ENCODE measurements at regions not wholly inside any gene's neighbourhood (a gene's known extent, or its start where the extent isn't known, plus 50 kb on each side); places are given as distances from the start of the nearest gene placed in this dataset.

DNA sequence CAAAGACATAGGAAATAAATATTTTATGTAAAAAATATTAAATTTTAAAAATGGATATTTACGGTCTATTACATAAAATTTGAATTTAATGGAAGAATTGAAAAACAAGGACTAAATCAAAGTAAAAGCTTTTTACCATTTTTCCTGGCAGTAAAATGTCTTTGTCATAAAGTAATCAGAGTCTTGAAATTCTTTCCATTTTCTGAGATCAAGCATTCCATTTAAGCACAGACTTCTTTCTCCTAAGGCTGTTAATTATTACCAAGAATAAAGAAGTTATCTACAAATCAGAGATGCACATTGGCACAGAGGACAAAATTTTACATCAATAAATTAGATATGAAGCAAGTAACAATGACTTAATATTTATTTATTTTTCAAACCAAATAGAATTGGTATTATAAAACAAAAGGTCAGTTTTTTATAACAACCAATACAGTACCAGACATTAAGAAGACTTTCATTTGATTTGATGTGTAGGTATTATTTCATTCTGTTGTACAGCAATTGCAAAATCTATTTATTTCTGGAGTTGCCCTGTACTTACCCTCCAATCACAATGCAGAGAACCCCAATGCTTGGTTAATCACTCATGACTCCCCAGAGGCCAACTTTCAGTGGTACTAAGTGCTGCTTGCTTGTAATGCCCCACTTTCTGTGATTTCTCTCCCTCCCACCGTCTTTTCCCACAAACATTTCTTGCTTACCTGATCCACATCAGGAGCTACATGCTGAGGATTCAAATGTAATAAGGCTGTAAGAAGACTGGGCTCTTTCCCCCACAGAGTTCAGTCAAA, 254.6 kb downstream of the GASK1B start:
- TF ChIP-seq, protein P1, sequence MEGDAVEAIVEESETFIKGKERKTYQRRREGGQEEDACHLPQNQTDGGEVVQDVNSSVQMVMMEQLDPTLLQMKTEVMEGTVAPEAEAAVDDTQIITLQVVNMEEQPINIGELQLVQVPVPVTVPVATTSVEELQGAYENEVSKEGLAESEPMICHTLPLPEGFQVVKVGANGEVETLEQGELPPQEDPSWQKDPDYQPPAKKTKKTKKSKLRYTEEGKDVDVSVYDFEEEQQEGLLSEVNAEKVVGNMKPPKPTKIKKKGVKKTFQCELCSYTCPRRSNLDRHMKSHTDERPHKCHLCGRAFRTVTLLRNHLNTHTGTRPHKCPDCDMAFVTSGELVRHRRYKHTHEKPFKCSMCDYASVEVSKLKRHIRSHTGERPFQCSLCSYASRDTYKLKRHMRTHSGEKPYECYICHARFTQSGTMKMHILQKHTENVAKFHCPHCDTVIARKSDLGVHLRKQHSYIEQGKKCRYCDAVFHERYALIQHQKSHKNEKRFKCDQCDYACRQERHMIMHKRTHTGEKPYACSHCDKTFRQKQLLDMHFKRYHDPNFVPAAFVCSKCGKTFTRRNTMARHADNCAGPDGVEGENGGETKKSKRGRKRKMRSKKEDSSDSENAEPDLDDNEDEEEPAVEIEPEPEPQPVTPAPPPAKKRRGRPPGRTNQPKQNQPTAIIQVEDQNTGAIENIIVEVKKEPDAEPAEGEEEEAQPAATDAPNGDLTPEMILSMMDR (IDR thresholded peaks at IDR 0.05; ENCODE audit: insufficient read depth, low read depth, low read length) = no peak
- DNase-seq (ENCODE audit: low read depth) = no peak
- no peak overlapping the region for H3K4me3 ChIP-seq (ENCODE audit: low read depth, low read length)

- TF ChIP-seq, protein P1 (IDR thresholded peaks at IDR 0.05; ENCODE audit: insufficient read depth, low read depth, low read length) = no peak
- DNase-seq (ENCODE audit: low read depth) = no peak
- no peak overlapping the region for H3K4me3 ChIP-seq (ENCODE audit: low read depth, low read length)
Observed at GRCh38 chr4:157912212-157912611, 260.6 kb downstream of the GASK1B start.

DNA sequence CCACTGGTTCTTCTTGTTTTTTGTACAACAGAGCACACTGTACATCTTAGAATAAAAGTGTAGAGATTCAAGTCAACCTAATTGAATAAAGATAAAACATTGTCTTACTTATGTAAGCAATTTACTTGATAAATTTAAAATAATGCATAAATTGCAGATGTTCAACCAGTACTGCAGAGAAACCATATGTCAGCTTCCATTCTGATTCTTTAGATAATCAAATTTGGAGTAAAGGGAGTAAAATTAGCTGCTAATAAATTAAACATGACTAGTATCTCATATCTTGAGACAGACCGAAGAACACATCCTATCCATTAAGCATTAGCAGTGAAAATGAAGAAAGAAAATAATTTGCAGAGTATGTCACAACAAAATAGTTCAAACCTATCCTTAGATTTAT, 261.2 kb downstream of the GASK1B start:
- no peak for DNase-seq (ENCODE audit: low read depth)
- TF ChIP-seq, protein P1 (IDR thresholded peaks at IDR 0.05; ENCODE audit: insufficient read depth, low read depth, low read length) = no peak
- no peak overlapping the region for H3K4me3 ChIP-seq (ENCODE audit: low read depth, low read length)

- DNase-seq (ENCODE audit: low read depth) = no peak
- TF ChIP-seq, protein P1 (IDR thresholded peaks at IDR 0.05; ENCODE audit: insufficient read depth, low read depth, low read length) = no peak
- H3K4me3 ChIP-seq (ENCODE audit: low read depth, low read length) = no peak overlapping the region
Observed at GRCh38 chr4:157908691-157909090, 264.1 kb downstream of the GASK1B start.

GRCh38 chr4:157908031-157908430, 264.8 kb downstream of the GASK1B start:
- no peak overlapping the region for H3K4me3 ChIP-seq (ENCODE audit: low read depth, low read length)
- no peak for DNase-seq (ENCODE audit: low read depth)
- TF ChIP-seq, protein P1 (IDR thresholded peaks at IDR 0.05; ENCODE audit: insufficient read depth, low read depth, low read length) = no peak

DNA sequence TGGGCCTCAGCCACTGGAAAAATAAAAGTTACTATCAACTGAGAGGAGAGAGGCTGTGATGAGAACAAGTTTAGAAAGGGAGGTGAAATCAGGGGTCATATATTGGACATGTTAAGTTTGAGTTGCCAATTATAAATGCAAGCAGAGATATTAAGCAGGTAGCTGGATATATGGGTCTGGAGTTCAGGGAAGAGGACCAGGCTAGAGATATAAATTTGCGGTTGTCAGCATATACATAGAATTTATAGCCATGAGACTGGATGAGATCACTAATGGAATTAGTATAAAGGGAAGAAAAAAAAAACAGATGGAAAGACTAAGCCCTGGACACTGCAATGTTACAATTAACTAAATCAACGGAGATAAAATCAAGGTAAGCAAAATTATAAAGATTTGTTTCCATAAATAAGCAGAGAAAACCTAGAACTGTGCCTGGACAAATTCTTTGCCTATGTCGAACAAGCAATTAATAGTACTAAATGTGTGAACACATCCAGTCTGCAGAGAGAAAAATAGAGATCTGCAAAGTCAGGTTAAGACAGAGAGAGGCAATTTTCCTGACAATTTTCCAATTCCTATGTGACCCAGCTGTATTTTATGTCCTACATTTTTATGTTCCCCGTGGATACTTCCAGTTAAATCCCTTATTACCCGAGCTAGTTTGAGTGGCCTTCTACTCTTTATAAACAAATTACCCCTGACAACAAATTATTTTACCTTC, 265.4 kb downstream of the GASK1B start:
- H3K4me3 ChIP-seq (ENCODE audit: low read depth, low read length) = no peak overlapping the region
- no peak for DNase-seq (ENCODE audit: low read depth)
- TF ChIP-seq, protein P1 (IDR thresholded peaks at IDR 0.05; ENCODE audit: insufficient read depth, low read depth, low read length) = no peak
